ENCODE measurements at regions not wholly inside any gene's neighbourhood (a gene's known extent, or its start where the extent isn't known, plus 50 kb on each side); places are given as distances from the start of the nearest gene placed in this dataset.

- Histone ChIP-seq H3K27me3 (replicated peaks in 1 of 4; ENCODE audit: control extremely low read depth in 1 of 4, control insufficient read depth in 3 of 4, insufficient read depth in 4 of 4, low read length in 3 of 4) (no peaks in the 10 kb centered on the region), H3K36me3 (replicated peaks in 1 of 2; ENCODE audit: control extremely low read depth in 1 of 2, control insufficient read depth in 1 of 2, extremely low read depth in 1 of 2, insufficient read depth in 2 of 2, low read length in 1 of 2) (no peaks in the 10 kb centered on the region), H3K9ac (ENCODE audit: low read length) (no peak overlapping the region), H3K4me3 (ENCODE audit: control extremely low read depth in 1 of 5, extremely low read depth in 1 of 5, insufficient read depth in 1 of 5, low read depth in 2 of 5, low read length in 4 of 5) (no peak overlapping the region), H3K27ac (ENCODE audit: low read length in 2 of 2) (no peak overlapping the region), H3K4me1 (ENCODE audit: control insufficient read depth in 2 of 2, insufficient read depth in 2 of 2, low read length in 2 of 2) (no peaks in the 10 kb centered on the region), H2AFZ (ENCODE audit: insufficient read depth, low read depth, low read length, poor library complexity, severe bottlenecking) (no peak overlapping the region), H3K4me2 (replicated peaks; ENCODE audit: low read depth, low read length, poor library complexity, severe bottlenecking) (no peak overlapping the region), H4K20me1 (ENCODE audit: control insufficient read depth, insufficient read depth, low read length, poor library complexity, severe bottlenecking) (no peaks in the 10 kb centered on the region), H3K9me3 (ENCODE audit: control extremely low read depth in 1 of 3, control insufficient read depth in 2 of 3, insufficient read depth in 1 of 3, low read length in 2 of 3) (no peaks in the 10 kb centered on the region), H3K79me2 (ENCODE audit: control insufficient read depth, insufficient read depth, low read length) (no peaks in the 10 kb centered on the region)
- no peaks in the 10 kb centered on the region for H3K9me3 Mint-ChIP-seq (ENCODE audit: insufficient read depth)
- no peak for ATAC-seq (ENCODE audit: low read depth)
- 90% methylated on average over 11 of the region's 14 CpGs for WGBS (ENCODE audit: insufficient coverage)
- H3K27ac Mint-ChIP-seq: no peak overlapping the region
- TF ChIP-seq, protein P1, sequence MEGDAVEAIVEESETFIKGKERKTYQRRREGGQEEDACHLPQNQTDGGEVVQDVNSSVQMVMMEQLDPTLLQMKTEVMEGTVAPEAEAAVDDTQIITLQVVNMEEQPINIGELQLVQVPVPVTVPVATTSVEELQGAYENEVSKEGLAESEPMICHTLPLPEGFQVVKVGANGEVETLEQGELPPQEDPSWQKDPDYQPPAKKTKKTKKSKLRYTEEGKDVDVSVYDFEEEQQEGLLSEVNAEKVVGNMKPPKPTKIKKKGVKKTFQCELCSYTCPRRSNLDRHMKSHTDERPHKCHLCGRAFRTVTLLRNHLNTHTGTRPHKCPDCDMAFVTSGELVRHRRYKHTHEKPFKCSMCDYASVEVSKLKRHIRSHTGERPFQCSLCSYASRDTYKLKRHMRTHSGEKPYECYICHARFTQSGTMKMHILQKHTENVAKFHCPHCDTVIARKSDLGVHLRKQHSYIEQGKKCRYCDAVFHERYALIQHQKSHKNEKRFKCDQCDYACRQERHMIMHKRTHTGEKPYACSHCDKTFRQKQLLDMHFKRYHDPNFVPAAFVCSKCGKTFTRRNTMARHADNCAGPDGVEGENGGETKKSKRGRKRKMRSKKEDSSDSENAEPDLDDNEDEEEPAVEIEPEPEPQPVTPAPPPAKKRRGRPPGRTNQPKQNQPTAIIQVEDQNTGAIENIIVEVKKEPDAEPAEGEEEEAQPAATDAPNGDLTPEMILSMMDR (IDR thresholded peaks at IDR 0.05): no peak
- TF ChIP-seq EZH2 (IDR thresholded peaks at IDR 0.05; ENCODE audit: borderline replicate concordance, insufficient read depth, low read depth, low read length, poor library complexity, severe bottlenecking): no peak
- H3K4me1 Mint-ChIP-seq: no peaks in the 10 kb centered on the region
- intact Hi-C loops (cut with micrococcal nuclease): no loop called here
- no peaks in the 10 kb centered on the region for H3K27me3 Mint-ChIP-seq
- no peak overlapping the region for H3K4me3 Mint-ChIP-seq
- DNase-seq: no peak
- ChIA-PET POLR2A (no interaction called here), CTCF (no interaction called here)
These were observed 301.3 kb upstream of the KLF6 start for GRCh38 chr10:4086131-4086898.

DNA sequence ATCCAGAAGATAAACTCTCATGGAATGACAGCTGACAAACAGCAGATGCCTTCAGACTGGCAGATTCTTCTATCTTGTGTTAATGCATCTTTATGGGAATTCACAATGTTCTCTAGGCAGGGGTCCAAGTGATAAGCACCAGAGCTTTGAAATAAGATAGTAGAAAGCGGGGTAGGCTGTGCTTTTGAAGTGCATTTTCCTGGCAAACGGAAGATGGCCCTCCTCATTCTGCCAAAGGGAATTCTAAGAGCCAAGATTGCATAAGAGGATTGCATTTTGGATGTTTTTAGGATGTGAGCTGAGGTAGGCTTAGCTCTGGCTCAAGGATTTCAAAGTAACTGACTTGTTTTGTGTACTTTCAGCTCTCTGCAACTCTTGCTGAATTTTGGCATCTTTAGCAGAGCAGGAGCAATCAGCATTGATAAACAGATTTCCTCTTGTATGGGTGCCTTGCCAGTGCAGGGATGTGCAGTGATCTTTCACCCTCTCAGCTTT, 298.5 kb upstream of the KLF6 start:
- POLR2A ChIA-PET: interaction anchor here (0.7 kb wide), 1 partner anchor 296 kb away, joined by 3 read pairs; no protein-coding TSS in a partner anchor
- DNase-seq: no peak
- WGBS (ENCODE audit: insufficient coverage): 83% methylated on average over 2 of the region's 2 CpGs
- Mint-ChIP-seq H3K27me3 (no peaks in the 10 kb centered on the region), H3K4me3 (no peak overlapping the region), H3K27ac (no peak overlapping the region), H3K4me1 (peaks cover 15% of the 10 kb centered on the region), H3K9me3 (ENCODE audit: insufficient read depth) (no peaks in the 10 kb centered on the region)
- H3K27ac ChIP-seq (ENCODE audit: low read length in 2 of 2): no peak overlapping the region
- H3K9ac ChIP-seq (ENCODE audit: low read length): no peak overlapping the region
- no peak for ATAC-seq (ENCODE audit: low read depth)
- H3K79me2 ChIP-seq (ENCODE audit: control insufficient read depth, insufficient read depth, low read length): no peaks in the 10 kb centered on the region
- H3K36me3 ChIP-seq (replicated peaks in 1 of 2; ENCODE audit: control extremely low read depth in 1 of 2, control insufficient read depth in 1 of 2, extremely low read depth in 1 of 2, insufficient read depth in 2 of 2, low read length in 1 of 2): no peaks in the 10 kb centered on the region
- H3K4me2 ChIP-seq (replicated peaks; ENCODE audit: low read depth, low read length, poor library complexity, severe bottlenecking): no peak overlapping the region
- CTCF ChIA-PET: no interaction called here
- intact Hi-C loops (cut with micrococcal nuclease): no loop called here
- TF ChIP-seq, protein P1 (IDR thresholded peaks at IDR 0.05): no peak
- no peak for TF ChIP-seq EZH2 (IDR thresholded peaks at IDR 0.05; ENCODE audit: borderline replicate concordance, insufficient read depth, low read depth, low read length, poor library complexity, severe bottlenecking)
- no peak overlapping the region for H2AFZ ChIP-seq (ENCODE audit: insufficient read depth, low read depth, low read length, poor library complexity, severe bottlenecking)
- no peak overlapping the region for H3K4me3 ChIP-seq (ENCODE audit: control extremely low read depth in 1 of 5, extremely low read depth in 1 of 5, insufficient read depth in 1 of 5, low read depth in 2 of 5, low read length in 4 of 5)
- no peaks in the 10 kb centered on the region for H3K9me3 ChIP-seq (ENCODE audit: control extremely low read depth in 1 of 3, control insufficient read depth in 2 of 3, insufficient read depth in 1 of 3, low read length in 2 of 3)
- H4K20me1 ChIP-seq (ENCODE audit: control insufficient read depth, insufficient read depth, low read length, poor library complexity, severe bottlenecking): no peaks in the 10 kb centered on the region
- peaks cover 9 to 12% of the 10 kb centered on the region in 2 donors for H3K4me1 ChIP-seq (ENCODE audit: control insufficient read depth in 2 of 2, insufficient read depth in 2 of 2, low read length in 2 of 2)
- H3K27me3 ChIP-seq (replicated peaks in 1 of 4; ENCODE audit: control extremely low read depth in 1 of 4, control insufficient read depth in 3 of 4, insufficient read depth in 4 of 4, low read length in 3 of 4): no peaks in the 10 kb centered on the region

Measured in B cell (primary cell).